GM19372 (cell line): ENCODE measurements at regions not wholly inside any gene's neighbourhood (a gene's known extent, or its start where the extent isn't known, plus 50 kb on each side); places are given as distances from the start of the nearest gene placed in this dataset.
"Not testable (repeated sequence)": the region's sequence is repeated elsewhere in the genome, so short reads cannot be mapped to it uniquely, and the experiment has no call there.

Source experiments
- ATAC-seq: cut with Tn5 transposase; IDR thresholded peaks from one replicate; pipeline ENCODE4 v1.9.1; 2021; ENCODE audit warnings: mild to moderate bottlenecking, low read depth, moderate library complexity; ENCODE audit not compliant: unreplicated experiment

- not testable (repeated sequence) for ATAC-seq
Measured at GRCh38 chr21:6092401-6092800, 4429.0 kb upstream of the TPTE start.

- ATAC-seq = not testable (repeated sequence)
Measured at GRCh38 chr21:6093419-6093818, 4428.0 kb upstream of the TPTE start.

- ATAC-seq = not testable (repeated sequence)
Measured at GRCh38 chr21:6093870-6094269, 4427.5 kb upstream of the TPTE start.

GRCh38 chr21:6095304-6095703, 4426.1 kb upstream of the TPTE start:
- ATAC-seq = not testable (repeated sequence)

- not testable (repeated sequence) for ATAC-seq
Measured at GRCh38 chr21:6096560-6097424, 4424.6 kb upstream of the TPTE start.

GRCh38 chr21:6097736-6098135, 4423.6 kb upstream of the TPTE start:
- not testable (repeated sequence) for ATAC-seq

GRCh38 chr21:6098191-6098935, 4423.0 kb upstream of the TPTE start:
- peak; percentile 64 for ATAC-seq

GRCh38 chr21:6101588-6101987, 4419.8 kb upstream of the TPTE start:
- not testable (repeated sequence) for ATAC-seq

GRCh38 chr21:6104546-6104945, 4416.8 kb upstream of the TPTE start:
- ATAC-seq = not testable (repeated sequence)

GRCh38 chr21:6106686-6107567, 4414.5 kb upstream of the TPTE start:
- ATAC-seq = not testable (repeated sequence)

GRCh38 chr21:6108894-6109293, 4412.5 kb upstream of the TPTE start:
- ATAC-seq = not testable (repeated sequence)

- ATAC-seq = not testable (repeated sequence)
Measured at GRCh38 chr21:6109774-6110173, 4411.6 kb upstream of the TPTE start.

GRCh38 chr21:6110716-6111343, 4410.6 kb upstream of the TPTE start:
- peak; percentile 91 for ATAC-seq

- ATAC-seq = not testable (repeated sequence)
Measured at GRCh38 chr21:6111354-6111753, 4410.0 kb upstream of the TPTE start.

- not testable (repeated sequence) for ATAC-seq
Measured at GRCh38 chr21:6118336-6118735, 4403.0 kb upstream of the TPTE start.

- not testable (repeated sequence) for ATAC-seq
Measured at GRCh38 chr21:6120863-6121262, 4400.5 kb upstream of the TPTE start.

- ATAC-seq = not testable (repeated sequence)
Measured at GRCh38 chr21:6122629-6123028, 4398.8 kb upstream of the TPTE start.

GRCh38 chr21:6123224-6123623, 4398.2 kb upstream of the TPTE start:
- ATAC-seq = not testable (repeated sequence)

- ATAC-seq = not testable (repeated sequence)
Measured at GRCh38 chr21:6125549-6126240, 4395.7 kb upstream of the TPTE start.
